ENCODE measurements at regions not wholly inside any gene's neighbourhood (a gene's known extent, or its start where the extent isn't known, plus 50 kb on each side); places are given as distances from the start of the nearest gene placed in this dataset.
A peak's percentile ranks its signal among the peaks of the same experiment; 100 is the strongest.

DNA sequence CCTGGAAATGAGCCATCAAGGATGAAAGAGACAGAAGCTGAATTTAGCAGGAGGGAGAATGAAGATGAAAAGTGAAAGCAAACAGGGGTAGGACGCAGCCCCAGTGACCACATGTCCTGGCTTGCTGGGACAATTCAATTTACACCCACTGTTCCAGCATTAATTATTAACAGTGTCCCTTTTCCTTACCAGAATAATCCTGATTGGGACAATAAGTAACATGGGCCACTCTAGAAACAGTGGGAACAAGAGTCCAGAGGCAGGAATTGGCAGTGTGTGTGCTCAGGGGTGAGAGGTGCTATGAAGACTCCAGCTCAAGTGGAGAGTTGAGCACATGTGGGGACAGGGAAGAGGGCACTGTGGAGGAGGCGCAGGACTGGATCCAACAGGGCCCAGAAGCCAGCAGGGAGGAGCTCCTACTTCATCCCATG lies 147.1 kb downstream of the C5orf15 start:
- Histone ChIP-seq H3K9me3 (no peaks in the 10 kb centered on the region), H3K27me3 (no peaks in the 10 kb centered on the region), H3K27ac (no peak overlapping the region), H3K4me1 (peaks cover 20% of the 10 kb centered on the region), H3K4me3 (no peak overlapping the region), H3K36me3 (no peaks in the 10 kb centered on the region)
- ATAC-seq (peak; percentile 58), DNase-seq (no peak)
- no peak for TF ChIP-seq CTCF (IDR thresholded peaks at IDR 0.05)
- intact Hi-C loops (cut with DNase I) = no loop called here

- ATAC-seq (peak; percentile 65), DNase-seq (no peak)
- no peak for TF ChIP-seq CTCF (IDR thresholded peaks at IDR 0.05)
- Histone ChIP-seq H3K27me3 (no peaks in the 10 kb centered on the region), H3K36me3 (no peaks in the 10 kb centered on the region), H3K9me3 (no peaks in the 10 kb centered on the region), H3K4me1 (peaks cover 20% of the 10 kb centered on the region), H3K4me3 (no peak overlapping the region), H3K27ac (peak overlapping the region; percentile 15)
- intact Hi-C loops (cut with DNase I) = no loop called here
Measured at GRCh38 chr5:133820507-133820906, 147.9 kb downstream of the C5orf15 start.

- no peak for TF ChIP-seq CTCF (IDR thresholded peaks at IDR 0.05)
- peaks cover 20% of the 10 kb centered on the region for H3K4me1 ChIP-seq
- H3K27ac ChIP-seq = peak overlapping the region; percentile 15
- DNase-seq = no peak
- intact Hi-C loops (cut with DNase I) = no loop called here
- H3K27me3 ChIP-seq = no peaks in the 10 kb centered on the region
- H3K9me3 ChIP-seq = no peaks in the 10 kb centered on the region
- H3K36me3 ChIP-seq = no peaks in the 10 kb centered on the region
- H3K4me3 ChIP-seq = no peak overlapping the region
- ATAC-seq = peak; percentile 21
Measured at GRCh38 chr5:133819977-133820471, 148.4 kb downstream of the C5orf15 start.

DNA sequence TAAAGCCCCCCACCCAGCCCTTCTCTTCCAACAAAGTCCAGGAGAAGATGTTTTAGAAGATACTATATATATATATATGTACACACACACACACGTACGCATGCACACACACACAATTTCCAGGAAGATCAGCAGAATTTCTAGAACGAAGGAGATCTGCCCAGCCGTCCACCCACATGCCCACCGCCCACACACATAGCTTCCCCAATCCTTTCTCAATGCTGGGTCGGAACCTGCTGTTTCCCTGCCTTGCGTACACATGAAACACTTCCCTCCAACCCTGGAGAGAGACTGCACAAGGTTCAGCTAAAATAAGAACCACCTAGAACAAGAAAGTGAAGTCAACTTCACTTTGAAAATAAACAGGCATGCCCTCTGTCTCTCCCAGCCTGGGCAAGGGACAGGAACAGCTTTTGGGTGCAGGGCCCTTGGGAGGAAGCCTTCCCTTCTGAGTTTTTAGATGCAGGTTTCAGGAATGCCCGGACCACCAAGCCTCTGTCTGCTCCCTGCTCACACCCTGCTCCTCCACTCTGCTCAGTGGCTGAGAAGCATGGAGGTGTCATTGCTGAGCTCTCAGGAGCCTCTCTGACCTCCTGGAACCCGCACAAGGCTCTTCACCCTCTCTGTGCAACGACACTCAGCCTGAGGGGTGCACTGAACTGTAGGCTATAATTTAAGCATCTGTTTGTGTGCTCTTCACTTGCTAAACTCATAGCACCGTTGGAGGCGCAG lies 149.4 kb downstream of the C5orf15 start:
- Histone ChIP-seq H3K36me3 (no peaks in the 10 kb centered on the region), H3K27me3 (peaks cover under 1% of the 10 kb centered on the region), H3K9me3 (no peaks in the 10 kb centered on the region), H3K4me1 (peaks cover 20% of the 10 kb centered on the region), H3K27ac (no peak overlapping the region), H3K4me3 (no peak overlapping the region)
- DNase-seq (peak; percentile 70), ATAC-seq (peak; percentile 54)
- TF ChIP-seq CTCF (IDR thresholded peaks at IDR 0.05) = no peak
- intact Hi-C loops (cut with DNase I) = no loop called here

DNA sequence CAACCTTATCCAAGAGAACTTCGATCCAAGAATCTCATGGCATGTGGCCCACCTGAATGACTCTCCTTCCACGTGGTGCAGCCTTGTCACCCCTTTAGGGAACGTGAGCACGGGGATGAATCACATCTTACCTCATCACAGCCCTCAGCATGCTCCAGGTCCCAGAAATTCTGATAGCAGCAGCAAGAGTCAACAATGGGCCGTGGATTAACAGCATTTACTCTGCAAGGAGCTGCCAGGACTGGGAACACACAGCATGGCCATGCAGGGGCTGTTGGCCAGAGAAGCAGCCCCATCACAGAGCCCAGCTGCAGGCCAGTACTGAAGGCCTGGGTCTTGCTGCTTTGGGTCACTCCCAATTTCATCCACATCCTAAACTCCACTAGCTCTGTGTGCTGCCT lies 150.4 kb downstream of the C5orf15 start:
- Histone ChIP-seq H3K4me1 (peaks cover 20% of the 10 kb centered on the region), H3K9me3 (no peaks in the 10 kb centered on the region), H3K27ac (no peak overlapping the region), H3K36me3 (no peaks in the 10 kb centered on the region), H3K4me3 (no peak overlapping the region), H3K27me3 (peaks cover 7% of the 10 kb centered on the region)
- no peak for DNase-seq
- TF ChIP-seq CTCF (IDR thresholded peaks at IDR 0.05) = no peak
- ATAC-seq = peak; percentile 7
- intact Hi-C loops (cut with DNase I) = no loop called here

All from upper lobe of right lung (tissue), 1 donor.